ENCODE measurements at regions not wholly inside any gene's neighbourhood (a gene's known extent, or its start where the extent isn't known, plus 50 kb on each side); places are given as distances from the start of the nearest gene placed in this dataset.

- no peak for TF ChIP-seq FOXP2 (optimal IDR thresholded peaks at IDR 0.05; ENCODE audit: borderline replicate concordance, extremely low read depth, extremely low read length, insufficient read depth)
- no peak for TF ChIP-seq SIN3A (IDR thresholded peaks at IDR 0.05; ENCODE audit: borderline replicate concordance, insufficient read depth, low read length)
- no peak for TF ChIP-seq POLR2AphosphoS5 (IDR thresholded peaks at IDR 0.05; ENCODE audit: low read depth, low read length)
- TF ChIP-seq, protein P1, sequence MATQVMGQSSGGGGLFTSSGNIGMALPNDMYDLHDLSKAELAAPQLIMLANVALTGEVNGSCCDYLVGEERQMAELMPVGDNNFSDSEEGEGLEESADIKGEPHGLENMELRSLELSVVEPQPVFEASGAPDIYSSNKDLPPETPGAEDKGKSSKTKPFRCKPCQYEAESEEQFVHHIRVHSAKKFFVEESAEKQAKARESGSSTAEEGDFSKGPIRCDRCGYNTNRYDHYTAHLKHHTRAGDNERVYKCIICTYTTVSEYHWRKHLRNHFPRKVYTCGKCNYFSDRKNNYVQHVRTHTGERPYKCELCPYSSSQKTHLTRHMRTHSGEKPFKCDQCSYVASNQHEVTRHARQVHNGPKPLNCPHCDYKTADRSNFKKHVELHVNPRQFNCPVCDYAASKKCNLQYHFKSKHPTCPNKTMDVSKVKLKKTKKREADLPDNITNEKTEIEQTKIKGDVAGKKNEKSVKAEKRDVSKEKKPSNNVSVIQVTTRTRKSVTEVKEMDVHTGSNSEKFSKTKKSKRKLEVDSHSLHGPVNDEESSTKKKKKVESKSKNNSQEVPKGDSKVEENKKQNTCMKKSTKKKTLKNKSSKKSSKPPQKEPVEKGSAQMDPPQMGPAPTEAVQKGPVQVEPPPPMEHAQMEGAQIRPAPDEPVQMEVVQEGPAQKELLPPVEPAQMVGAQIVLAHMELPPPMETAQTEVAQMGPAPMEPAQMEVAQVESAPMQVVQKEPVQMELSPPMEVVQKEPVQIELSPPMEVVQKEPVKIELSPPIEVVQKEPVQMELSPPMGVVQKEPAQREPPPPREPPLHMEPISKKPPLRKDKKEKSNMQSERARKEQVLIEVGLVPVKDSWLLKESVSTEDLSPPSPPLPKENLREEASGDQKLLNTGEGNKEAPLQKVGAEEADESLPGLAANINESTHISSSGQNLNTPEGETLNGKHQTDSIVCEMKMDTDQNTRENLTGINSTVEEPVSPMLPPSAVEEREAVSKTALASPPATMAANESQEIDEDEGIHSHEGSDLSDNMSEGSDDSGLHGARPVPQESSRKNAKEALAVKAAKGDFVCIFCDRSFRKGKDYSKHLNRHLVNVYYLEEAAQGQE (IDR thresholded peaks at IDR 0.05; ENCODE audit: insufficient read depth in 1 of 2, low read depth in 2 of 2, low read length in 2 of 2): no peak
- TF ChIP-seq TAF1 (IDR thresholded peaks at IDR 0.05; ENCODE audit: borderline replicate concordance, insufficient read depth, low read length): no peak
These were observed 182.6 kb upstream of the SEMA6D start for GRCh38 chr15:47534673-47535072.

- no peak for TF ChIP-seq FOXP2 (optimal IDR thresholded peaks at IDR 0.05; ENCODE audit: borderline replicate concordance, extremely low read depth, extremely low read length, insufficient read depth)
- TF ChIP-seq, protein P1 (IDR thresholded peaks at IDR 0.05; ENCODE audit: insufficient read depth in 1 of 2, low read depth in 2 of 2, low read length in 2 of 2): no peak
- TF ChIP-seq POLR2AphosphoS5 (IDR thresholded peaks at IDR 0.05; ENCODE audit: low read depth, low read length): no peak
- TF ChIP-seq TAF1 (IDR thresholded peaks at IDR 0.05; ENCODE audit: borderline replicate concordance, insufficient read depth, low read length): no peak
- TF ChIP-seq SIN3A (IDR thresholded peaks at IDR 0.05; ENCODE audit: borderline replicate concordance, insufficient read depth, low read length): no peak
These were observed 175.7 kb upstream of the SEMA6D start for GRCh38 chr15:47541562-47541961.

DNA sequence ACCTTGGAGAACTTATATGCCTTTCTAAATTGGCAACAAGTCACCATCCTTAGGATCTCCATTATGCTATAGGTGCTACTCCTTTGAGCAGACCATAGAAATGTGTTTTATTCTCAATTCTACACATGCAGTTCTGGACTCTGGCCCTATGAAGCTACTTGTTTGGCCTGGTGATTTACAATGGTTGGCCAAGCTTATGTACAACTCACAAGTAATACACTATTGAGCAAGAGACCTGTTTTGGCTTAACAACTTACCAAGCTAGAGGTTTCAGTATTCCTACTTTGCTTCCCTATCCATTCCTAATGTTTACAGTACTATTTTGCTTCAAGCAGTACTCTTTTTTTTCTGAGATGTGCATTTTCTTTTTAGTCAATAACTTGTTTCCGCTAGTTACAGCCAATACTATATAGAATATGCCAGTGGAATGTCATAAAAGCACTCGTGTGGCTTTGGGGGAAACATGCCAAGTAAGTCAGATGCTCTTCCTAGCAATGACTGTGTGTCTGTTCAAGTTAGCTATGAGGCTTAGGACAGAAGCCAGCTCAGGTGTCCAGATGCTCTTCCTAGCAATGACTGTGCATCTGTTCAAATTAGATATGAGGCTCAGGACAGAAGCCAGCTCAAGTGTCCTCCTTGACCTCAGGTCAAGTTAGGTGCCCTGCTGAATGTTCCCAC is 174.9 kb upstream of the SEMA6D start:
- TF ChIP-seq TAF1 (IDR thresholded peaks at IDR 0.05; ENCODE audit: borderline replicate concordance, insufficient read depth, low read length) (no peak), POLR2AphosphoS5 (IDR thresholded peaks at IDR 0.05; ENCODE audit: low read depth, low read length) (no peak), FOXP2 (optimal IDR thresholded peaks at IDR 0.05; ENCODE audit: borderline replicate concordance, extremely low read depth, extremely low read length, insufficient read depth) (no peak), SIN3A (IDR thresholded peaks at IDR 0.05; ENCODE audit: borderline replicate concordance, insufficient read depth, low read length) (no peak)
- TF ChIP-seq, protein P1 (IDR thresholded peaks at IDR 0.05; ENCODE audit: insufficient read depth in 1 of 2, low read depth in 2 of 2, low read length in 2 of 2): no peak

- TF ChIP-seq POLR2AphosphoS5 (IDR thresholded peaks at IDR 0.05; ENCODE audit: low read depth, low read length): no peak
- no peak for TF ChIP-seq FOXP2 (optimal IDR thresholded peaks at IDR 0.05; ENCODE audit: borderline replicate concordance, extremely low read depth, extremely low read length, insufficient read depth)
- no peak for TF ChIP-seq TAF1 (IDR thresholded peaks at IDR 0.05; ENCODE audit: borderline replicate concordance, insufficient read depth, low read length)
- TF ChIP-seq, protein P1 (IDR thresholded peaks at IDR 0.05; ENCODE audit: insufficient read depth in 1 of 2, low read depth in 2 of 2, low read length in 2 of 2): no peak
- TF ChIP-seq SIN3A (IDR thresholded peaks at IDR 0.05; ENCODE audit: borderline replicate concordance, insufficient read depth, low read length): no peak
These were observed 169.1 kb upstream of the SEMA6D start for GRCh38 chr15:47548231-47548630.
